H9 (cell line): ENCODE measurements at regions not wholly inside any gene's neighbourhood (a gene's known extent, or its start where the extent isn't known, plus 50 kb on each side); places are given as distances from the start of the nearest gene placed in this dataset.

Source experiments
- DNase-seq: peaks from one replicate; pipeline ENCODE4 v3.0.0-alpha.2; 2017
- H2AFZ ChIP-seq: one replicate; pipeline ENCODE4 v1.6.1; 2013; ENCODE audit warnings: mild to moderate bottlenecking, low read length, control low read depth, moderate library complexity
- H2AK5ac ChIP-seq: 2 replicates; pipeline ENCODE4 v1.6.1; 2013; ENCODE audit warnings: low read length, control low read depth, mixed read lengths; ENCODE audit not compliant: insufficient read length
- H2BK120ac ChIP-seq: one replicate; pipeline ENCODE4 v1.6.1; 2013; ENCODE audit warnings: low read depth, mild to moderate bottlenecking, low read length, control low read depth, inconsistent platforms; ENCODE audit not compliant: poor library complexity, severe bottlenecking
- H2BK12ac ChIP-seq: 2 replicates; pipeline ENCODE4 v1.6.1; 2013; ENCODE audit warnings: low read length, control low read depth, mixed read lengths, low read depth; ENCODE audit not compliant: insufficient read length
- H2BK15ac ChIP-seq: 2 replicates; pipeline ENCODE4 v1.6.1; 2013; ENCODE audit warnings: low read depth, low read length, control low read depth
- H2BK20ac ChIP-seq: one replicate; pipeline ENCODE4 v1.6.1; 2013; ENCODE audit warnings: low read depth, mild to moderate bottlenecking, low read length, control low read depth, inconsistent platforms; ENCODE audit not compliant: poor library complexity, severe bottlenecking
- H2BK5ac ChIP-seq: 2 replicates; pipeline ENCODE4 v1.6.1; 2013; ENCODE audit warnings: low read length, control low read depth, mixed read lengths; ENCODE audit not compliant: insufficient read length
- H3K14ac ChIP-seq: 2 replicates; pipeline ENCODE4 v1.6.1; 2013; ENCODE audit warnings: low read length, control low read depth; ENCODE audit not compliant: insufficient read depth
- H3K18ac ChIP-seq: 2 replicates; pipeline ENCODE4 v1.6.1; 2013; ENCODE audit warnings: low read depth, mild to moderate bottlenecking, mixed read lengths, low read length, control low read depth; ENCODE audit not compliant: insufficient read length
- H3K23ac ChIP-seq: 2 replicates; pipeline ENCODE4 v1.6.1; 2013; ENCODE audit warnings: low read length, control low read depth, mixed read lengths, low read depth; ENCODE audit not compliant: insufficient read length
- H3K23me2 ChIP-seq: 2 replicates; pipeline ENCODE4 v1.6.1; 2013; ENCODE audit warnings: low read depth, mild to moderate bottlenecking, mixed read lengths, low read length, control low read depth; ENCODE audit not compliant: insufficient read length, poor library complexity, severe bottlenecking
- H3K27ac ChIP-seq: 2 replicates; pipeline ENCODE4 v1.5.1; 2013; ENCODE audit warnings: low read length, control low read depth, mixed read lengths, low read depth; ENCODE audit not compliant: insufficient read length
- H3K27me3 ChIP-seq: 2 replicates; pipeline ENCODE4 v1.6.1; 2013; ENCODE audit warnings: low read length, control low read depth, inconsistent platforms; ENCODE audit not compliant: insufficient read depth
- H3K4ac ChIP-seq: 2 replicates; pipeline ENCODE4 v1.6.1; 2013; ENCODE audit warnings: low read depth, mild to moderate bottlenecking, control low read depth, inconsistent platforms, low read length, moderate library complexity
- H3K4me1 ChIP-seq: 2 replicates; pipeline ENCODE4 v1.6.1; 2013; ENCODE audit warnings: low read length, control low read depth, inconsistent platforms; ENCODE audit not compliant: insufficient read depth
- H3K4me2 ChIP-seq: 2 replicates; pipeline ENCODE4 v1.6.1; 2013; ENCODE audit warnings: low read length, control low read depth, mixed read lengths; ENCODE audit not compliant: insufficient read length, insufficient read depth
- H3K56ac ChIP-seq: 2 replicates; pipeline ENCODE4 v1.6.1; 2013; ENCODE audit warnings: low read depth, mild to moderate bottlenecking, mixed read lengths, low read length, control low read depth; ENCODE audit not compliant: insufficient read length
- H3K79me1 ChIP-seq: 2 replicates; pipeline ENCODE4 v1.6.1; 2013; ENCODE audit warnings: low read depth, mild to moderate bottlenecking, moderate library complexity, low read length, control low read depth, inconsistent platforms; ENCODE audit not compliant: insufficient read depth, poor library complexity, severe bottlenecking
- H3K79me2 ChIP-seq: 2 replicates; pipeline ENCODE4 v1.6.1; 2013; ENCODE audit warnings: low read length, control low read depth, inconsistent platforms; ENCODE audit not compliant: insufficient read depth
- H3K9ac ChIP-seq: 2 replicates; pipeline ENCODE4 v1.6.1; 2013; ENCODE audit warnings: low read length, control low read depth, mixed read lengths; ENCODE audit not compliant: insufficient read length; ENCODE audit errors: extremely low read depth
- H3K9me3 ChIP-seq: one replicate; pipeline ENCODE4 v1.6.1; 2013; ENCODE audit warnings: low read depth, low read length, inconsistent platforms; ENCODE audit not compliant: control insufficient read depth
- H3T11ph ChIP-seq: one replicate; pipeline ENCODE4 v1.6.1; 2013; ENCODE audit warnings: mild to moderate bottlenecking, low read length, control low read depth, inconsistent platforms
- H4K20me1 ChIP-seq: one replicate; pipeline ENCODE4 v1.6.1; 2013; ENCODE audit not compliant: control insufficient read depth, insufficient read length, insufficient read depth
- H4K5ac ChIP-seq: 2 replicates; pipeline ENCODE4 v1.6.1; 2013; ENCODE audit warnings: low read depth, mild to moderate bottlenecking, mixed read lengths, low read length, control low read depth; ENCODE audit not compliant: insufficient read length
- H4K8ac ChIP-seq: replicated peaks from 2 replicates; pipeline ENCODE4 v1.6.1; 2013; ENCODE audit warnings: low read length, control low read depth, mixed read lengths, low read depth; ENCODE audit not compliant: insufficient read length
- H4K91ac ChIP-seq: 2 replicates; pipeline ENCODE4 v1.6.1; 2013; ENCODE audit warnings: low read depth, mild to moderate bottlenecking, moderate library complexity, mixed read lengths, low read length, control low read depth; ENCODE audit not compliant: insufficient read length
- H3K27ac Mint-ChIP-seq, 3 experiments: 2 replicates in 2 of 3; 3 replicates in 1 of 3; pipeline ENCODE4 v1.8.0; 2020 to 2021; ENCODE audit warnings: mixed read lengths in 3 of 3, mild to moderate bottlenecking in 1 of 3, moderate library complexity in 1 of 3
- H3K27me3 Mint-ChIP-seq: 2 replicates; pipeline ENCODE4 v1.8.0; 2021; ENCODE audit warnings: low read depth, mild to moderate bottlenecking, moderate library complexity, mixed read lengths
- H3K36me3 Mint-ChIP-seq, 3 experiments: 2 replicates in 2 of 3; 3 replicates in 1 of 3; pipeline ENCODE4 v1.8.0; 2020 to 2021; ENCODE audit warnings: low read depth in 3 of 3, mixed read lengths in 3 of 3; ENCODE audit not compliant: insufficient read depth in 1 of 3
- H3K4me1 Mint-ChIP-seq, 2 experiments: 2 replicates each; pipeline ENCODE4 v1.8.0; 2020; ENCODE audit warnings: mixed read lengths in 2 of 2
- H3K4me3 Mint-ChIP-seq, 2 experiments: 2 replicates in 1 of 2; 3 replicates in 1 of 2; pipeline ENCODE4 v1.8.0; 2020 to 2021; ENCODE audit warnings: mild to moderate bottlenecking in 2 of 2, mixed read lengths in 2 of 2, moderate library complexity in 1 of 2
- H3K9me3 Mint-ChIP-seq, 2 experiments: 2 replicates in 1 of 2; 3 replicates in 1 of 2; pipeline ENCODE4 v1.8.0; 2020; ENCODE audit warnings: mild to moderate bottlenecking in 2 of 2, mixed read lengths in 2 of 2, moderate library complexity in 1 of 2
- CTCF ChIP-seq: fragments of 200-600 bp; sonication (generic); conservative IDR thresholded peaks from 3 replicates; pipeline ENCODE4 v1.8.0; 2021; ENCODE audit warnings: antibody characterized with exemption, mild to moderate bottlenecking
- WGBS: extraction: QIAGEN DNeasy Blood & Tissue Kit; methylation state at CpG from one replicate; pipeline ENCODE4 v1.1.7; 2013; ENCODE audit warnings: missing lambda C conversion rate, low lambda C conversion rate, mixed read lengths; ENCODE audit not compliant: insufficient read length; ENCODE audit errors: extremely low coverage; 5-methylcytosine and 5-hydroxymethylcytosine counted together

- H2BK5ac ChIP-seq: no peak overlapping the region
- WGBS: no CpG with 5 or more reads among the region's 7 CpGs
- H4K5ac ChIP-seq: no peak overlapping the region
- no peak overlapping the region; a peak in 1 of 7 replicates for H3K27ac Mint-ChIP-seq
- no peak overlapping the region for H2BK20ac ChIP-seq
- H3K27ac ChIP-seq: no peak overlapping the region
- H3K4me2 ChIP-seq: no peak overlapping the region
- no peak for TF ChIP-seq CTCF
- peaks cover 0 to 18% (median 0%) of the 10 kb centered on the region in 3 experiments; a peak in 5 of 7 replicates for H3K36me3 Mint-ChIP-seq
- H3T11ph ChIP-seq: no peak overlapping the region
- no peaks in the 10 kb centered on the region for H3K79me2 ChIP-seq
- H2BK120ac ChIP-seq: no peak overlapping the region
- no peak overlapping the region for H3K18ac ChIP-seq
- no peak overlapping the region for H4K91ac ChIP-seq
- no peak overlapping the region for H3K4me3 Mint-ChIP-seq
- no peak overlapping the region for H2BK12ac ChIP-seq
- H3K9ac ChIP-seq: no peak overlapping the region
- DNase-seq: no peak
- H3K9me3 ChIP-seq: no peaks in the 10 kb centered on the region
- H3K56ac ChIP-seq: no peak overlapping the region
- peaks cover 20 to 26% of the 10 kb centered on the region in 2 experiments for H3K9me3 Mint-ChIP-seq
- no peak overlapping the region for H2AFZ ChIP-seq
- no peak overlapping the region for H2BK15ac ChIP-seq
- no peaks in the 10 kb centered on the region for H3K23me2 ChIP-seq
- H3K23ac ChIP-seq: no peak overlapping the region
- H2AK5ac ChIP-seq: no peak overlapping the region
- no peaks in the 10 kb centered on the region for H3K79me1 ChIP-seq
- H3K4me1 Mint-ChIP-seq: peaks cover 9 to 17% of the 10 kb centered on the region in 2 experiments
- no peaks in the 10 kb centered on the region; the same call in 1 of the 2 replicates for H3K27me3 Mint-ChIP-seq
- no peaks in the 10 kb centered on the region for H3K27me3 ChIP-seq
- no peaks in the 10 kb centered on the region for H4K20me1 ChIP-seq
- no peak overlapping the region for H3K4ac ChIP-seq
- no peaks in the 10 kb centered on the region for H3K4me1 ChIP-seq
- H3K14ac ChIP-seq: no peak overlapping the region
- H4K8ac ChIP-seq: no peak overlapping the region
These were observed 356.2 kb downstream of the SV2B start for GRCh38 chr15:91456251-91456718.
